HG03064 (cell line): ENCODE measurements at regions not wholly inside any gene's neighbourhood (a gene's known extent, or its start where the extent isn't known, plus 50 kb on each side); places are given as distances from the start of the nearest gene placed in this dataset.
"Not testable (repeated sequence)": the region's sequence is repeated elsewhere in the genome, so short reads cannot be mapped to it uniquely, and the experiment has no call there.

Experiments used
- ATAC-seq: cut with Tn5 transposase; IDR thresholded peaks from one replicate; pipeline ENCODE4 v1.9.1; 2021; ENCODE audit warnings: low read depth; ENCODE audit not compliant: unreplicated experiment

DNA sequence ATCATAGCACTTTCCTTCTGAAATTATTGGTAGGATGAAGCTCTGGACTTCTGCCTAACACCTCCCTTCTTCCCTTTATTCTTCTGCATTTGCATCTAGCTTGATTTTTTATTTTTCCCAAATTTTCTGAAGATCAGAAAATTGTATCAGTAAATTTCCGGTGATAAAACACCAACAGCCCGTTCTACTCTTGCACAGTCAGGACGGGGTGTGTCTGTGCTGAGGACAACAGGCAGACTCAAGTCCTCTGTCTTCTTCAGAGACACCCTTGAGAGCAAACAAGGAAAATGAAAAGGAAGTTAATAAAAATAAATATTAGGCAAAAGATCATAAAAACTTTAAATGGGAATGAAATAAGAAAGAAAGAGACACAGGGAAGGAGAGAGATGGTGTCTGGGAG, 120.7 kb downstream of the ARL4C start:
- no peak for ATAC-seq

GRCh38 chr2:234375176-234375880, 121.6 kb downstream of the ARL4C start:
- no peak for ATAC-seq

- no peak for ATAC-seq
Observed at GRCh38 chr2:234374736-234375135, 122.1 kb downstream of the ARL4C start.

- ATAC-seq = no peak
Observed at GRCh38 chr2:234374150-234374508, 122.8 kb downstream of the ARL4C start.

DNA sequence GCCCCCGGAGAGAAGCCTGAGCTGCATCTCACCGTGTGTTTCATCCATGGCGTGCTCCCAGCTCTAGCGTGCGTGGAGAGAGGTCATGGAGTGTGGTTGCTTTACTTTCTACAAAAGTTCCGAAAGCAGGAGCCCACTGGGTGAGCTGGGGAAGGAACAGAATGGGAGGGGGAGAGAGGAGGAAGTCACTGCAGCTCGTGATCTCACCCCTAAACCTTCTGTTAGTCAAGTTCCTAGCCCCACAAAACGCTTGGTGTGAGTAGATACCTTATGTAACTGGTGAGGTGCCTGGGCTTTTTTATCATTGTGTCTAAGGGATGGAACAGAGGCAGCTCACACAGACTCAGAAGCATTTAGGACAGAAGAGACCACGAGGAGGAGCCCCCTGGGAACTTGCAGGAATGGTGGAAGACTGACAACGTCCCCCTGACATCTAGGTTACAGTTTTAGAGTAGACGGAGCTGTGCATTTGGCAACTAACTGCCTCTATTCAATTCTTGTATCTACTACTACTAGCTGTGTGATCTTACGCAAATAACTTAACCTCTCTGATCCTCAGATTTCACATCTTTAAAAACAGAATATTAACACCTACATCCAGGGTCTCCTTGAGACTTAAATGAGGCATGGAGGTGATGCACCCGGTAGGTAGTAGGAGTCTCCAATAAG, 123.3 kb downstream of the ARL4C start:
- ATAC-seq = no peak

- no peak for ATAC-seq
Observed at GRCh38 chr2:234373060-234373459, 123.8 kb downstream of the ARL4C start.

GRCh38 chr2:234372506-234372905, 124.4 kb downstream of the ARL4C start:
- no peak for ATAC-seq

DNA sequence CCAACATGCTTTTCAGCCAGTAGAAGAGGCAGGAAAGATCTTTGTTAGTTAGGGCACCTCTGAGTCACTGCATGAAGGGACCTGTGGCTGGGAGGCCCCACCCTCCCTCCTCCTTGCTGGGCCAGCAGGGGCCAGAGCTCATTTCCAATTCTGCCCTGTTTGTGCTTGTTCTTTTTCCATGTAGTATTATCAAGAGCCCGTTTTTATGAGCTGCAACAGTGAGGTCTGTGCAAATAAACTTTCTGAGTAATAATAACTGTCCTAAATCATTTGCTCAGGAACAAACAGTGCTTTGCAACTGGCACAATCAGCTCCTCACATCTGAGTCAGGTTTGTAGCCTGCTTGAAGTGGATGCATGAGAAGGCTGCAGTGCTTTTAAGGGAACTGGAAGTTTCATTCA, 128.0 kb downstream of the ARL4C start:
- no peak for ATAC-seq

DNA sequence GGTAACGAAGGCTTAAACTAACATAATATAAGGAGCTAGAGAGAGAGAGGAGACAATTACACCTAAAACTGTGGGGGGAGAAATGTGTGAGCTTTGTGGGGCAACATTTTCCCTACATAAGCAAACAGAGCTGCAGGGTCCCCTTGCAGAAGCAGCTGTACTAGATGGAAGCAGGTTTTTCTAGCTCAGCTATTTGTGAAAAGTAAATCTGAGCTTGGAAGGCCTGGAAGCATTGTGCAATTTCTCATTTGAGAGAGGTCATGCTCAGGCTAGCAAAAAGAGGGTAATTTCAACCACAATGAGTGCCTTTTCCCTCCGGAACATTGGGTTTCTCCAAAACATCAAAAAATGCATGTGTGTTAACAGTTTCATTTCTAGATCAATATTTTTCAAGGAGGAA, 130.0 kb downstream of the ARL4C start:
- ATAC-seq = no peak

GRCh38 chr2:234364661-234365060, 132.2 kb downstream of the ARL4C start:
- ATAC-seq = no peak

DNA sequence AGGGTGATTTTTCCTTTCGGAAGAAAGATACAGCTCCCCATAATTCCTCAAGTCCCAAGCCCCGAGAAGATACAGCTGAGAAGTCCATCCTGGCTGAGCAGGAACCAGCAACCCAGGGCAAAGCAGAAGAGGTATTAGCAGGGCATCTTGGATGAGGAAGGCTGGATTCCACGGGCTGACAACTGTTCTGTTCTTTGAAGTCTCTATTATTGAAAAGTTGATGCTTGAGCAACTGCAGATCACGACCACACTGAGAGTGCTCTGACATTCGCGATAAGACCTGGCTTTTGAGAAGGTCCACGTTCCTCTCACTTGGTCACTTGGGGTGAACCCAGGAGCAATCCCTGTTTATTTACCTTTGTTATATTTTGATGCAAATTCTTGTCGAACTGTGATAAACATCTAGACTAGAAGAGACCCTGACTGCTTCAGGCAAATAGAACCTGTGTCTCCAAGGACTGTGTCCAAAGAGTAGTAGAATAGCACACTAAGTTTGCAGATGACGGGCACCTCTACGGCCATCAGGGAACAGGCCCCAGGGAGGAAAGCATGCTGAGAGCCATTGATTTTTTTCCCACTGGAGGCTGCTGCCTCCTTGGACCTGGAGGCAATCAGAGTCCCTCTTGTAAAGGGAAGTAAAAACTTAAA, 133.1 kb downstream of the ARL4C start:
- no peak for ATAC-seq

DNA sequence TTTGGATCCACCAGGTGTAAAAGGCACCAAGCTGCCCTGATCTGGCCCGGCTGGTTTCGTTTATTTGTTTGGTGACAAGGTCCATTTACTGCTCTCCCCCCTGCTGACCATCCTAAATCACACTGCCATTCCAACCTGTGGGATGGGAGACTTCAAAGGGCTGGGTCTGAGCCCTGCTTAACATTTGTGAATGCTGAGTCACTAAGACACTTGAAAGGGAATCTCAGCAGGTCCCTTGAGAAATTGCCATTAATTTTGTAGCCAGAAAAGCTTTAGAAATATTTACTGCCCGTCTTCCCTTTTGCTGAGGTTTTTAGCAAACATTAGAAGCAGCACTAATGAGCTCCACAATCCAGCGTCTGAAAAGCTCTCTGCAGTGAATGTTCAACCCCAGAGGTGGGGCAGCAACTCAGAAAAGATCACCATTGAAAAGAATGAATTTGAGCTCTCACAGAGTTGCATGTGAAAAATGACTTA, 133.8 kb downstream of the ARL4C start:
- ATAC-seq = no peak

DNA sequence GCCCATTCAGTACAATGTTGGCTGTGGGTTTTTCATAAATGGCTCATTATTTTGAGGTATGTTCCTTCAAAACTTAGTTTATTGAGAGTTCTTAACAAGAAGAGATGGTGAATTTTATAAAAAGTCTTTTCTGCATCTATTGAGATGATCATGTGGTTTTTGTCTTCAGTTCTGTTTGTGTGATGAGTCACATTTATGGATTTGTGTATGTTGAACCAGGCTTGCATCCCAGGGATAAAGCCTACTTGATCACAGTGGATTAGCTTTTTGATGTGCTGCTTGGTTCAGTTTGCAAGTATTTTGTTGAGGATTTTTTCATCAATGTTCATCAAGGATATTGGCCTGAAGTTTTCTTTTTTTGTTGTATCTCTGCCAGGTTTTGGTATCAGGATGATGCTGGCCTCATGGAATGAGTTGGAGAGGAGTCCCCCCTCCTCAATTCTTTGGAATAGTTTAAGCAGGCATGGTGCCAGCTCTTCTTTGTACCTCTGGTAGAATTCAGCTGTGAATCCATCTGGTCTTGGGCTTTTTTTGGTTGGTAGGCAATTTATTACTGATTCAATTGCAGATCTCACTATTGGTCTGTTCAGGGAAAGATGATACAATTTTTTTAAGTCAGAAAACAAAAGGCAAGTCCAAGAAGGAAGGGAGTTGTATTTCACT, 136.4 kb downstream of the ARL4C start:
- ATAC-seq = not testable (repeated sequence)

GRCh38 chr2:234357666-234358065, 139.2 kb downstream of the ARL4C start:
- no peak for ATAC-seq

GRCh38 chr2:234355808-234356365, 141.0 kb downstream of the ARL4C start:
- ATAC-seq = no peak

- no peak for ATAC-seq
Observed at GRCh38 chr2:234355021-234355720, 141.7 kb downstream of the ARL4C start.

DNA sequence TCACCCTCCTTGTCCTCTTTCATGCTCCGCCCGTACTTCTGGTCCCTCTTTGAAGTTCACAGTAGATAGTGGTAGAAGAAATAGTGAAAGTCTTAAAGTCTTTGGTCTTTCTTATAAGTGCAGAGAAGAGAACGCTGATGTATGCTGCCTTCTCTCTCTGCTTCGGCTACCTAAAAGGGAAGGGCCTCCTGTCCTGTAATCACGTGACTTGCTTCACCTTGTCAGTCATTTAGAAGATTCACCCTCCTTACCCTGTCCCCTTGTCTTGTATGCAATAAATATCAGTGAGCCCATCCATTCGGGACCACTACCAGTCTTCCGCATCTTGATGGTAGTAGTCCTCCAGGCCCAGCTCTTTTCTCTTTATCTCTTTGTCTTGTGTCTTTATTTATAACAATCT, 144.6 kb downstream of the ARL4C start:
- no peak for ATAC-seq

GRCh38 chr2:234351866-234352265, 145.0 kb downstream of the ARL4C start:
- not testable (repeated sequence) for ATAC-seq

DNA sequence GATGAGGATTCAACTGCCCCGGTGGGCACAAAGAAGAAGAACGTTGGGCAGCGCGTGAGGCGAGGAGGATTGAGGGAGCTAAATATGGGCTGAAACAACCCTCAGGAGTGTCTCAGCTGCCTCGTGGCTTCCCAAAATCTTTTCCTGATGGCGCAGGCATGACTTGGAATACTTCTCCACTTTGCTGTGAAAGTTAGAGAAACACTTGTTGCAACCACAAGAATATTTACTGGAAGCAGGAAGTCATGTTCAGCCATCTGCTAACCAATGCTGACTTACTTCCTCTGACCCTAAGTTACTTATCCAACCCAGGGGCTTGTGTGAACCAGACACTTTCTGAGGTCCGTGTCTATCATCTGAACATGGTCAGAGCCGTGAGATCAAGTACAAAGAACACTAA, 148.8 kb downstream of the ARL4C start:
- ATAC-seq = no peak

DNA sequence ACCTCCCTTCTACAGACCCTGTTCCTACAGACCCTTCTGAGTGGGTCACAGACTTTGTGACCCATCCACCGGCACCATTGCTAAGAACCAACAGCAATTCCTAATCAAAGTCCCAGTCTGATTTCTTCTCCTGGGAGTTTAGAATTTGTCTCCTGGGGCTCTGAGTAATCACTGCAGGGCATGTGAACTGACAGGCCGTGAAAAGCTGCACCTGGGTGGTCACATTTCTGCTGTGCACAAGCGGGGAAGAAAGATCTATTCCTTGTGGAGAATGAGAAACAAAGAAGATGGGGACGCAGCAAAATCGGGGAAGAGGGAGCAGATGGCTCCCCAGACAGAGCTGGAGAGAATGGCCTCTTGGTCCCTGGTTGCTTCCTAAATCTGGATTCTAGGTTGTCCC, 151.0 kb downstream of the ARL4C start:
- ATAC-seq = no peak
